Type B pancreatic cell (in vitro differentiated cells): ENCODE measurements at regions not wholly inside any gene's neighbourhood (a gene's known extent, or its start where the extent isn't known, plus 50 kb on each side); places are given as distances from the start of the nearest gene placed in this dataset.

Source experiments
- DNase-seq: peaks from one replicate; pipeline ENCODE4 v3.0.0; 2021; ENCODE audit warnings: mixed read lengths; ENCODE audit not compliant: unreplicated experiment; ENCODE audit errors: extremely low spot score
- H3K27ac Mint-ChIP-seq: 2 replicates; pipeline ENCODE4 v1.8.0; 2021; ENCODE audit warnings: mild to moderate bottlenecking, mixed read lengths
- H3K27me3 Mint-ChIP-seq: 2 replicates; pipeline ENCODE4 v1.8.0; 2021; ENCODE audit warnings: mixed read lengths
- H3K36me3 Mint-ChIP-seq: 2 replicates; pipeline ENCODE4 v1.8.0; 2021; ENCODE audit warnings: mixed read lengths
- H3K4me1 Mint-ChIP-seq: one replicate; pipeline ENCODE4 v1.8.0; 2021; ENCODE audit warnings: mixed read lengths; ENCODE audit not compliant: unreplicated experiment
- H3K4me3 Mint-ChIP-seq: 2 replicates; pipeline ENCODE4 v1.8.0; 2021; ENCODE audit warnings: mild to moderate bottlenecking, mixed read lengths
- H3K9me3 Mint-ChIP-seq: 2 replicates; pipeline ENCODE4 v1.8.0; 2021; ENCODE audit warnings: mixed read lengths
- TF ChIP-seq, protein P1 (sequence below): fragments of 200-600 bp; sonication (generic); conservative IDR thresholded peaks from 2 replicates; pipeline ENCODE4 v1.5.0; 2021; ENCODE audit warnings: antibody characterized with exemption, mild to moderate bottlenecking

DNA sequence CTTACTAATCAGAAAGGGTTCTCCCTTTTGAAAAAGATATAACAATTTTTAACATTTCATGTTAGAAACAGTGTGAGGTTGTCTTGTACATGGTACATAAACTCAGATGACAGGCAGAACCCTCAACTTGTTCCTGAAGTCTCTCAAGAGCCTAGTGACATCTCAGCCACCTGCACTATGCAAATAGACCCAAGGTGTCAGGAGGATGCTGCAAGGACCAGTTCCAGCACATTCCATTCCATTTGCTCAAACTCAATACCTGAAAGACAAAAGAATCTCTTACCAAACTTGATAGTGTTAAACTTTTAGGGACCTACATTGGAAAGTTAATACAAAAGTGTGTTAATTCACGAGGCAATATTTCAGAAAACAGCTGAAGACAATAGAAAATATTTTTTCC is 544.6 kb downstream of the CETN3 start:
- TF ChIP-seq, protein P1, sequence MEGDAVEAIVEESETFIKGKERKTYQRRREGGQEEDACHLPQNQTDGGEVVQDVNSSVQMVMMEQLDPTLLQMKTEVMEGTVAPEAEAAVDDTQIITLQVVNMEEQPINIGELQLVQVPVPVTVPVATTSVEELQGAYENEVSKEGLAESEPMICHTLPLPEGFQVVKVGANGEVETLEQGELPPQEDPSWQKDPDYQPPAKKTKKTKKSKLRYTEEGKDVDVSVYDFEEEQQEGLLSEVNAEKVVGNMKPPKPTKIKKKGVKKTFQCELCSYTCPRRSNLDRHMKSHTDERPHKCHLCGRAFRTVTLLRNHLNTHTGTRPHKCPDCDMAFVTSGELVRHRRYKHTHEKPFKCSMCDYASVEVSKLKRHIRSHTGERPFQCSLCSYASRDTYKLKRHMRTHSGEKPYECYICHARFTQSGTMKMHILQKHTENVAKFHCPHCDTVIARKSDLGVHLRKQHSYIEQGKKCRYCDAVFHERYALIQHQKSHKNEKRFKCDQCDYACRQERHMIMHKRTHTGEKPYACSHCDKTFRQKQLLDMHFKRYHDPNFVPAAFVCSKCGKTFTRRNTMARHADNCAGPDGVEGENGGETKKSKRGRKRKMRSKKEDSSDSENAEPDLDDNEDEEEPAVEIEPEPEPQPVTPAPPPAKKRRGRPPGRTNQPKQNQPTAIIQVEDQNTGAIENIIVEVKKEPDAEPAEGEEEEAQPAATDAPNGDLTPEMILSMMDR, result no peak
- DNase-seq, result no peak
- Mint-ChIP-seq H3K27me3 (no peaks in the 10 kb centered on the region), H3K4me1 (no peaks in the 10 kb centered on the region), H3K4me3 (no peak overlapping the region), H3K27ac (no peak overlapping the region), H3K36me3 (no peaks in the 10 kb centered on the region), H3K9me3 (no peaks in the 10 kb centered on the region)

- Mint-ChIP-seq H3K36me3 (no peaks in the 10 kb centered on the region), H3K9me3 (peaks cover 6% of the 10 kb centered on the region), H3K4me3 (no peak overlapping the region), H3K27ac (no peak overlapping the region), H3K4me1 (no peaks in the 10 kb centered on the region), H3K27me3 (no peaks in the 10 kb centered on the region)
- TF ChIP-seq, protein P1, result no peak
- DNase-seq, result no peak
Observed at GRCh38 chr5:89857790-89858189, 551.8 kb downstream of the CETN3 start.

DNA sequence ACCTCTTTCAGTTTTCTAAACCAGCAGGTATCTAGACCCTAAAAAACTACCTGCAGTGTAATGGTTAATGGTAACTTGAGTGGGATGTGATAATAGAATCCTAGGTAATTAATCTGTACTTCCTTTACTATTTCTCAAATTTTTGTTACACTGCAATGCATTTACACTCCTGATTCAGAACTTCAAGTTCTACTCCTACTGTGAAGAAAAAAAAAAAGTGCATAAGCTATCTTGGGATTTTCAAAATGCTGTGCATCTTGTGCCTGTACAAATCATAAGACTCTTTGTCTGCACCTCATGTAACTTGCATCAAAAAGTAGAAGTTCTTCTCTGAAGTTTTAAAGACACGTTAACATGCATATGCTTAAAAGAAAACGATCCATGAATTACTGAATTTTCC is 554.1 kb downstream of the CETN3 start:
- H3K27ac Mint-ChIP-seq, result no peak overlapping the region
- TF ChIP-seq, protein P1, result no peak
- no peaks in the 10 kb centered on the region for H3K4me1 Mint-ChIP-seq
- no peaks in the 10 kb centered on the region for H3K27me3 Mint-ChIP-seq
- peaks cover 6% of the 10 kb centered on the region for H3K9me3 Mint-ChIP-seq
- DNase-seq, result no peak
- H3K4me3 Mint-ChIP-seq, result no peak overlapping the region
- H3K36me3 Mint-ChIP-seq, result no peaks in the 10 kb centered on the region

- no peaks in the 10 kb centered on the region for H3K4me1 Mint-ChIP-seq
- no peak for DNase-seq
- no peak overlapping the region for H3K27ac Mint-ChIP-seq
- no peak overlapping the region for H3K4me3 Mint-ChIP-seq
- H3K27me3 Mint-ChIP-seq, result no peaks in the 10 kb centered on the region
- H3K9me3 Mint-ChIP-seq, result no peaks in the 10 kb centered on the region
- H3K36me3 Mint-ChIP-seq, result no peaks in the 10 kb centered on the region
- TF ChIP-seq, protein P1, result no peak
Observed at GRCh38 chr5:89851911-89852310, 557.6 kb downstream of the CETN3 start.

DNA sequence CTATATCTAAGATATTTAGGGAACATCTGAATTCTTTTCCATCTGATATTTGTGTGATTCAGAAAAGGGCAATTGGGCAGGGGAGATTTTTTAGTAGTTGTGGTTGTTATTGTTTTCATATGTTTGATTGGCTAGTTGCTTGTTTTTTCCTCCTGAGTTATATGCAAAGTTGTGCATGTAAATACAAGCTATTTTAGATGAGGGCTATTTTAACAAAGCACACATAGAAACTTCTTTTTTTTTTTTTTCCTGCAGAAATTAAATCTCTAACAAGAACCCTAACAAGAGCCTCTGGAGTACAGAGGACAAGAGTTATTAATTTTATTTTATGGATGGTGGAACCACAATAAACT is 559.1 kb downstream of the CETN3 start:
- no peak overlapping the region for H3K27ac Mint-ChIP-seq

More for the DNA sequence above, 559.1 kb downstream of the CETN3 start:
- Mint-ChIP-seq H3K9me3 (no peaks in the 10 kb centered on the region), H3K36me3 (no peaks in the 10 kb centered on the region), H3K4me1 (no peaks in the 10 kb centered on the region), H3K4me3 (no peak overlapping the region), H3K27me3 (no peaks in the 10 kb centered on the region)
- TF ChIP-seq, protein P1, result no peak
- no peak for DNase-seq
